ENCODE measurements at regions not wholly inside any gene's neighbourhood (a gene's known extent, or its start where the extent isn't known, plus 50 kb on each side); places are given as distances from the start of the nearest gene placed in this dataset.

DNA sequence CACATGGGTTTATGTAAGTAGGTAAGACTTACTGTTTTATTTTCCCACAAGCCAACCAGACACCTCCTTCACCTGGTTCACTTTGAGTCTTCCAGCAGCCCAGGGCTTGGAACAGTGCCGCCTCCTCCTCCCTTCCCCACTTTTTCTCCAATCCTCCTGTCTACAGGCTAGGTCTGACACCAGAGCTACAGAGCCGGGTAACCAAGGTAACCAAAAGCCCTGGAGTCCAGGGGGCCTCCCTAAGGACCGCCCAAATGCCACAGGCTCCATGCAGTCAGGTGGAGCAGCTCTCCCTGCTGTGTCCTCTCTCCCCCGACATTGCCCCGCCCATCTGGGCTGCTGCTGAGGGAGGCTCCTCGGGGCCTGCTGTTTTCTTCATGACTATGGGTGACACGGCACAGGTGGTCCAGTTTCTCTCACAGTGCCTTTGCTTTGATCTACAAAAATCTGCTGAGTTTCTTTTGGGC, 138.0 kb upstream of the EFNA5 start:
- DNase-seq (no peak), ATAC-seq (no peak)
- ChIA-PET POLR2A (ENCODE audit: unreplicated experiment) (no interaction called here), CTCF (no interaction called here)
- Histone ChIP-seq H3K9me2 (replicated peaks; ENCODE audit: low read length) (no peaks in the 10 kb centered on the region), H3K4me3 (ENCODE audit: low read length) (no peak overlapping the region), H3K27me3 (ENCODE audit: low read length) (no peaks in the 10 kb centered on the region), H3K9ac (ENCODE audit: low read length) (no peak overlapping the region), H3K79me2 (ENCODE audit: low read length) (no peaks in the 10 kb centered on the region), H3K27ac (ENCODE audit: low read length) (no peak overlapping the region), H3K9me3 (ENCODE audit: low read length) (no peaks in the 10 kb centered on the region), H3K36me3 (ENCODE audit: low read depth, low read length) (no peaks in the 10 kb centered on the region), H3K4me1 (ENCODE audit: insufficient read depth, low read length) (peaks cover 22% of the 10 kb centered on the region), H4K20me1 (ENCODE audit: low read length) (no peaks in the 10 kb centered on the region), H3K4me2 (ENCODE audit: low read length) (no peak overlapping the region), H2AFZ (ENCODE audit: low read length) (no peak overlapping the region), H3F3A (ENCODE audit: low read length, unreplicated experiment) (no peaks in the 10 kb centered on the region)
- no TSS peak for BruUV-seq (replicated peaks)
- intact Hi-C loops (cut with micrococcal nuclease) = loop anchor here (5.0 to 10.0 kb wide), 2 partner anchors 131 to 234 kb away; no protein-coding TSS in a partner anchor
- TF ChIP-seq, protein P1, sequence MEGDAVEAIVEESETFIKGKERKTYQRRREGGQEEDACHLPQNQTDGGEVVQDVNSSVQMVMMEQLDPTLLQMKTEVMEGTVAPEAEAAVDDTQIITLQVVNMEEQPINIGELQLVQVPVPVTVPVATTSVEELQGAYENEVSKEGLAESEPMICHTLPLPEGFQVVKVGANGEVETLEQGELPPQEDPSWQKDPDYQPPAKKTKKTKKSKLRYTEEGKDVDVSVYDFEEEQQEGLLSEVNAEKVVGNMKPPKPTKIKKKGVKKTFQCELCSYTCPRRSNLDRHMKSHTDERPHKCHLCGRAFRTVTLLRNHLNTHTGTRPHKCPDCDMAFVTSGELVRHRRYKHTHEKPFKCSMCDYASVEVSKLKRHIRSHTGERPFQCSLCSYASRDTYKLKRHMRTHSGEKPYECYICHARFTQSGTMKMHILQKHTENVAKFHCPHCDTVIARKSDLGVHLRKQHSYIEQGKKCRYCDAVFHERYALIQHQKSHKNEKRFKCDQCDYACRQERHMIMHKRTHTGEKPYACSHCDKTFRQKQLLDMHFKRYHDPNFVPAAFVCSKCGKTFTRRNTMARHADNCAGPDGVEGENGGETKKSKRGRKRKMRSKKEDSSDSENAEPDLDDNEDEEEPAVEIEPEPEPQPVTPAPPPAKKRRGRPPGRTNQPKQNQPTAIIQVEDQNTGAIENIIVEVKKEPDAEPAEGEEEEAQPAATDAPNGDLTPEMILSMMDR (conservative IDR thresholded peaks at IDR 0.05; ENCODE audit: low read depth, low read length) = no peak
- TF ChIP-seq EZH2 (IDR thresholded peaks at IDR 0.05; ENCODE audit: low read length, unreplicated experiment) (no peak), EZH2phosphoT487 (IDR thresholded peaks at IDR 0.05; ENCODE audit: borderline replicate concordance, low read length) (no peak)

DNA sequence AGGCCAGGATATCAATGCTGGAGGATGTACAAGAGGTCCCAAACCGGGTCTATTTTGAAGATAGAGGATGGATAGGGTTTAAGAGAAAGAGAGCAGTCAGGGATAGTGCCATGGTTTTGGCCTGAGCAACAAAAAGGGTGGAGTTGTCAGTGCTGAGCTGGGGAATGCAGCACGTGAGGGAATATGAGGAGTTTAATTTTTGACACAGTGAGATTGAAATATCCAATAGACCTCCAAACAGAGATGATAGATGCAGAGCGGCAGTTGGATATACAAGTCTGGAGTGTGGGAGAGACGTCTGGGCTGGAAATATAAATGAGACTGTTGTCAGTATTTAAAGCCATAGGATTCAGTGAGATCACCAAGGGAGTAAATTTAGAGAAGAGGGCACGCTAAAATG, 136.7 kb upstream of the EFNA5 start:
- no TSS peak for BruUV-seq (replicated peaks)
- Histone ChIP-seq H3F3A (ENCODE audit: low read length, unreplicated experiment) (no peaks in the 10 kb centered on the region), H3K4me3 (ENCODE audit: low read length) (no peak overlapping the region), H3K79me2 (ENCODE audit: low read length) (no peaks in the 10 kb centered on the region), H3K36me3 (ENCODE audit: low read depth, low read length) (no peaks in the 10 kb centered on the region), H3K4me1 (ENCODE audit: insufficient read depth, low read length) (peaks cover 22% of the 10 kb centered on the region), H3K9me2 (replicated peaks; ENCODE audit: low read length) (no peaks in the 10 kb centered on the region), H3K9ac (ENCODE audit: low read length) (no peak overlapping the region), H4K20me1 (ENCODE audit: low read length) (no peaks in the 10 kb centered on the region), H3K27me3 (ENCODE audit: low read length) (no peaks in the 10 kb centered on the region), H2AFZ (ENCODE audit: low read length) (no peak overlapping the region), H3K27ac (ENCODE audit: low read length) (no peak overlapping the region), H3K9me3 (ENCODE audit: low read length) (no peaks in the 10 kb centered on the region), H3K4me2 (ENCODE audit: low read length) (no peak overlapping the region)
- no peak for DNase-seq
- TF ChIP-seq EZH2 (IDR thresholded peaks at IDR 0.05; ENCODE audit: low read length, unreplicated experiment) (no peak), EZH2phosphoT487 (IDR thresholded peaks at IDR 0.05; ENCODE audit: borderline replicate concordance, low read length) (no peak)
- TF ChIP-seq, protein P1 (conservative IDR thresholded peaks at IDR 0.05; ENCODE audit: low read depth, low read length) = no peak
- CTCF ChIA-PET = no interaction called here
- intact Hi-C loops (cut with micrococcal nuclease) = loop anchor here (2.0 to 10.0 kb wide), 3 partner anchors 130 to 233 kb away; no protein-coding TSS in a partner anchor
- ATAC-seq = no peak
- POLR2A ChIA-PET (ENCODE audit: unreplicated experiment) = no interaction called here

DNA sequence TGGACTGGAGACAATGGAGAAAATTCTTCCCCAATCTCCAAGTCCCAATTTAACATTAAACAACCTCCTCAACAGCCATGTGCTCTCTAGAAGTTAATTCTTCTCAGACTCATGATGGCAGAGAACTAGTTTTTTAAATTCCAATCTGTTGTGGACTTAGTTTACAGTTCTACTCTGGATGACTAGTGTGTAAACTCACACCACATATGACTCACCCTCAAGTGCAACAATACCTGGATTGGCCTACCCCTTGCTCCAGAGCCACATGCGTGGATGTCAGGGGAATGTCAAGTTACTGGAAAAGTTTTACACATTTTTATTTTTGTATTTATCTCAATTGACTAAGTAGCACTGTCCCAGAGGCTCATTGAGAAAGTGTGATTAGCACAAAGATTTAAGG, 136.0 kb upstream of the EFNA5 start:
- H3K9me2 ChIP-seq (replicated peaks; ENCODE audit: low read length) = no peaks in the 10 kb centered on the region
- TF ChIP-seq EZH2phosphoT487 (IDR thresholded peaks at IDR 0.05; ENCODE audit: borderline replicate concordance, low read length) = no peak
- TF ChIP-seq, protein P1 (conservative IDR thresholded peaks at IDR 0.05; ENCODE audit: low read depth, low read length) = no peak
- no peak for TF ChIP-seq EZH2 (IDR thresholded peaks at IDR 0.05; ENCODE audit: low read length, unreplicated experiment)
- H3K36me3 ChIP-seq (ENCODE audit: low read depth, low read length) = no peaks in the 10 kb centered on the region
- CTCF ChIA-PET = no interaction called here
- H2AFZ ChIP-seq (ENCODE audit: low read length) = peak overlapping the region; percentile 44; the same call in 1 of the 2 replicates
- POLR2A ChIA-PET (ENCODE audit: unreplicated experiment) = no interaction called here
- ATAC-seq = peak; percentile 97
- peak overlapping the region; percentile 30 for H3K4me2 ChIP-seq (ENCODE audit: low read length)
- no peaks in the 10 kb centered on the region for H3K9me3 ChIP-seq (ENCODE audit: low read length)
- no peak overlapping the region; the same call in none of the 2 replicates for H3K27ac ChIP-seq (ENCODE audit: low read length)
- DNase-seq = peak; percentile 87
- H4K20me1 ChIP-seq (ENCODE audit: low read length) = no peaks in the 10 kb centered on the region
- H3F3A ChIP-seq (ENCODE audit: low read length, unreplicated experiment) = no peaks in the 10 kb centered on the region
- no peaks in the 10 kb centered on the region for H3K27me3 ChIP-seq (ENCODE audit: low read length)
- no TSS peak for BruUV-seq (replicated peaks)
- H3K79me2 ChIP-seq (ENCODE audit: low read length) = no peaks in the 10 kb centered on the region
- peaks cover 22% of the 10 kb centered on the region for H3K4me1 ChIP-seq (ENCODE audit: insufficient read depth, low read length)
- intact Hi-C loops (cut with micrococcal nuclease) = loop anchor here (2.0 to 10.0 kb wide), 3 partner anchors 129 to 232 kb away; no protein-coding TSS in a partner anchor
- H3K9ac ChIP-seq (ENCODE audit: low read length) = no peak overlapping the region
- no peak overlapping the region for H3K4me3 ChIP-seq (ENCODE audit: low read length)

All from PC-3 (cell line).